ENCODE measurements at regions not wholly inside any gene's neighbourhood (a gene's known extent, or its start where the extent isn't known, plus 50 kb on each side); places are given as distances from the start of the nearest gene placed in this dataset.

DNA sequence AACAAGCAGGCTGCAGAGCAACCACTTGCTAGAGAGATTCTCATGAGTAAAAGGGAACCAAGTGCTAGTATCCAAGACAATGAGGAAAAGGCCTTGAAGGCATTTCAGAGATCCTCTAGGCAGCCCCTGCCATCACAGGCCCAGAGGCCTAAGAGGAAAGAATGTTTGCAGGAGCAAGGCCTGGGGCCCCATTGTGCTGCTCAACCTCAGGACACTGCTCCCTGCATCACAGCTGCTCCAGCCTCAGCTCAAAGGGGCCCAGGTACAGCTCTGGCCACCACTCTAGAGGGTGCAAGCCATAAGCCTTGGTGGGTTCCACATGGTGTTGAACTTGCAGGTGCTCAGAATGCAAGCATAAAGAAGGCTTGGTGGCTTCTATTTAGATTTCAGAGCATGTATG is 243.0 kb upstream of the RPL38 start:
- no peak for DNase-seq

GRCh38 chr17:73962308-73962707 is 241.2 kb upstream of the RPL38 start:
- DNase-seq = no peak

DNA sequence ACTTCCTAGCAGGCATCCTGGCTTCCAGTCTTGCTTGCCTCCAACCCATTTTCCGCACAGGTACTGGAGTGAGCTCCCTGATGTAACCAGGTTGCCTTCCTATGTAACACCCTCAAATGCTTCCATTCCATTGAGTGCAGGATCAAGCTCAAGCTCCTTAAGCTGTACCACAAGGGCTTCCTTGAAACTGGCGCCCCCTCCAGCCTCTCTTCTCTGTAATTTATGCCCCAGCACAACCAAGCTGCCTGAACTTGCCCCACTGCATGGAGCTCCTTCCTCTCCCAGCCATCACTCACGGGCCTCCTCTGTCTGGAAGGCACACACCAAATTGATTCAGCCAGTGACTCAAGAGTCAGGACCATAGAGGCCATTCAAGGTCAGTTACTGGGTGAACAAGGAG is 234.8 kb upstream of the RPL38 start:
- DNase-seq = no peak

- DNase-seq = no peak
These were observed 233.5 kb upstream of the RPL38 start for GRCh38 chr17:73969956-73970355.

DNA sequence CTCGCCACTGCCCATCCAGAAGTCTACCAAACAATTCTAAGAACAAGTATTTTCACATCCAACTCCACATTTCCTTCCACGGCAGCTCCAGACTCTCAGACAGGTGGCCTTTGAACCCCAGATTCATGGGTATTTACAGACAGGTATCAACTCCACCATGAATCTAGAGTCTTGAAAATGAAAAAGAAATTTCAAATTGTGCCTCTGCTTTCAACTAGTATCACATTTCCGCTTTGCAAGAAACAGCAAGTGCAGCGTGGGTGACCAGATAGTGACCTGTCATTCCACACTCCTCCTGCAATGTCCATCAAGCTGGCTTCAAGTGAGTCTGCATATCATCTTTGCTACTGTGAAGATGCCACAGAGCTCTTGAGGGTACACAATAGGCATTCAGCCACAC is 232.4 kb upstream of the RPL38 start:
- no peak for DNase-seq

DNA sequence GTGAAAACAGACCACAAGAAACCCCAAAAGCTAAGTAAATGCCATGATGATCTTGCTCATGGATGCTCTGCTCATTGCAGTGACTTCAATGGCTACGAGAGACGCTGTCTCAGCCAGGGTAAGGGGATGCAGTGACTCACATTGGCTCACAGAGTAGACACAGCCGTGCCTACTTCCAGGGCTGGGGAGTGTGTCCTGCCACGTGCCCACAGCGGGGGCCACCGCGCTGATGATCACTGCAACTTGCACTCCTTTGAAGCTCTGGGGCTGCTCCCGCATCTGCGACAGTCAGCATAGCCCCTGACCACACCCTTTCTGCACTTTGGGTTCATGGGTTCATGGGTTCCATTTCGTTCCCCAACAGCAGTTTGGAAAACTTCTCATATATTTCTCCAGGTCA is 231.4 kb upstream of the RPL38 start:
- DNase-seq = no peak

GRCh38 chr17:73972901-73973300 is 230.6 kb upstream of the RPL38 start:
- no peak for DNase-seq

GRCh38 chr17:73973586-73974409 is 229.7 kb upstream of the RPL38 start:
- peak; percentile 54 for DNase-seq

- no peak for DNase-seq
These were observed 228.9 kb upstream of the RPL38 start for GRCh38 chr17:73974536-73974935.

DNA sequence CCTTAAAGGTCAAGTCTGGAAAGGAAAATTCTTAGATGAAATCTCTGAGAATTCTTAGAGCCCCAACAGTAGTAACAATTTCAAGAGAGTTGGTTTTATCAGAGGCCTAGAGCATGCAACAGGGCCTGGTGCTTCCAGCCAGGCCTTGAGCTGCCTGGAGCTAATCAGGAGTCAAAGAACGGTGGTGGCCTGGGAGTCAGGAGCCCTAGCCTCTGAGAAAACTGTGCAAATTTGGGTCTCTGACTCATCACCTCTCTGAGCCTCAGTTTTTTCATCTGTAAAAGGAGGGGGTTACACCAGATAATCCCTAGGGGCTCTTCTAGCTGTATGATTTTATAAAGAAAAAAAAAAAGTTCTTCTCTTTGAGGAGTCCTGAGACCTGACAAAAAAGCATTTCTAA is 227.3 kb upstream of the RPL38 start:
- DNase-seq = no peak

DNA sequence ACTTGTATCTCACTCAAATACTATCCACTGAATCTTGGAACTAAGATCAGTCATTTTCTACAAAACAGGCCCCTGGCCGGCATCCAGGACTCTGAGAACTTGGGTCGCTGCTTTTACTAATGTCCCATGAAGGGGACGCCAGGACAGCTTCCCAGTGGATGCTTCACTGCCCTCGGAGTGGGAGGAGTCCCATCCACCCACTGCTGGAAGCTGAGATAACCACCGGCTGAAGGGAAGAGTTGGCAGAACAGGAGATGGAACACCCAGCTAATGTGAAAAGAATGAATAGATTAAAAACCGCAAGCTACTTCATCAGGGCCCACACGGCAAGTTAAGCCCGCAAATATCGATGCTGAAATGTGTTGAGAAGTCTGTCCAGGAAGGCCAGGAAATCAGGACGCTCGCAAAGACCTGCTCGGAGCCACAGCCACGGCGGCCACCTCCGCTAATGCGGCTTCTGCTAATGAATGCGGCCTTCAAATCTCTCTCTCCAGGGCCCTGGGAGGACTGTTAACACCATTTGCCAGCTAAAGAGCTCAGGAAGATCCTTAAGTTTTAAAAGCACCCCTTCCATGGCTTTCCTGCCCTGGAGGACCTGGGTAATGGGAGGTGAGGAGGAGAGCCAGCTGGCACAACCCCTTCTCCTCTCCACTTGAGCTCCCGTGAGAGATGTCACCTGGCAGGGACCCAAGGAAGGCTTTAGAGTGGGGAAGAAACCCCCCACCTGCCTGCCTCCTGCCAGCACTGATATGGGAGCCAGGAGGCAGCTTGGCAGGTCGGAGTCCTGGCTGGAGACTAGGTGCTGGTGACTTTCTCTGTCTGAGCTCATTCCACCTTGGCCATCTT is 226.6 kb upstream of the RPL38 start:
- no peak for DNase-seq

- DNase-seq = no peak
These were observed 223.0 kb upstream of the RPL38 start for GRCh38 chr17:73980517-73980916.

DNA sequence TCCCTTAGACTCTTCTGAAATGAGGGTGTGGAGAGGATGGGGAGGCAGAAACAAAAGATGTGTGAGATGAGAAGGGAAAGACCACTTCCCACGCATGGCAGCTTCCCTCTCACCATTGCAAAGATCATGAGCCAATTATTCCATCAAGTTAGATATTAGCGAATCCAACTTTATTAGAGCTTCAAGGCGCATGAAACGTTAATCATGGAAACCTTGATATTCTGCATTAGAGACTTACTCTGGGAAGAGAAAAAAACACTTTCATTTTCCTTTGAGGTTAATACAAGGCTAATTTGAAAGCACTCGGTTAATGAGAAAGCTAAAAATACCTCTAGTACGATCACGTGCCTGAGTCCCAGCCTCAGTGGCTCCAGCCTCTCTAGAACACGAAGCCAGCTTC is 220.6 kb upstream of the RPL38 start:
- no peak for DNase-seq

GRCh38 chr17:73983621-73984400 is 219.7 kb upstream of the RPL38 start:
- DNase-seq = no peak

GRCh38 chr17:73984941-73985340 is 218.5 kb upstream of the RPL38 start:
- no peak for DNase-seq

DNA sequence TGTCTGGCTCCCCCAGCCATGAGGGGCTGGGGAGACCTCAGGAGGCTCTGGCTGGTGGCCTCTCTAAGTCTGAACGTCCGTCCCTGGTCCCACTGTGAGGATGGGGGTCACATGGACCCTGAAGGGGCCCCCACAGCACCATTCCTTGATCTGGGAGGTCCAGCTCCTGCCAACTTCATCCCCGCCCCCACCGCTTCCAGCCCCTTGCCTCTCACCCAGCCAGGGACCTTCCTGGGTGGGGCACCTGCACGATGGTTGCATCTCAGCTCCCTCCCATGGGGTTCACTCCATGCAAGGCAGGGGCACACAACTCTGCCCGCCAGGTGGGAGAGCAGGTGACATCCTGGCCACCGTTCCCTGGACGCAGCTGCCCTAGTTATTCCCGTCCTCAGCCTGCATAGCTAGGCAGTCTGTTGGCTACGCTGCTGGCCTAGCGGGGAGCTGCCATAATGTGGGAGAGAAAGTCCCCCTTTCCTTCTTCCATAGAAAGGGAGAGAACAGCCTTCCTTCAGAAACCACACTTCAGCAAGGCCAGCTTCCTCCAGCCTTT is 217.9 kb upstream of the RPL38 start:
- DNase-seq = no peak

GRCh38 chr17:73986641-73987177 is 216.8 kb upstream of the RPL38 start:
- no peak for DNase-seq

DNA sequence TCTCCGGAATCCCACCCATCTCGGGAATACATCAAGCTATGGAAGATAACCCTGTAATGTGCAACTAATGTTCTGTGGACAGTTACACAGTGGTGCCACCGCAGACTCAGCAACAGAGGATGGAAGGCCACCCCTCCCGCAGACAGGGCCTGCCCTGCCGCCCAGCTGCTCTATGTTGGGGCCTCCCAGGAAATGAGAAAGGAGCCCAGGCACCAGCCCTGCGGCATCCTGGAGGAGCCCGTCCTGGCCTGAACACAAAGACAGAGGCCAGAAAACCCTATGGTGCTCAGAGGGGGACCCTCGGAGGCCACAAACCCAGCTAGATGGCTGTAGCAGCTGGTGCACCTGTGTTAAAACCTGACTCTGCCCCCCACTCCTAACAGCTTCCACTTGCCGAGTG is 216.1 kb upstream of the RPL38 start:
- DNase-seq = no peak

- no peak for DNase-seq
These were observed 215.5 kb upstream of the RPL38 start for GRCh38 chr17:73987845-73988509.

DNA sequence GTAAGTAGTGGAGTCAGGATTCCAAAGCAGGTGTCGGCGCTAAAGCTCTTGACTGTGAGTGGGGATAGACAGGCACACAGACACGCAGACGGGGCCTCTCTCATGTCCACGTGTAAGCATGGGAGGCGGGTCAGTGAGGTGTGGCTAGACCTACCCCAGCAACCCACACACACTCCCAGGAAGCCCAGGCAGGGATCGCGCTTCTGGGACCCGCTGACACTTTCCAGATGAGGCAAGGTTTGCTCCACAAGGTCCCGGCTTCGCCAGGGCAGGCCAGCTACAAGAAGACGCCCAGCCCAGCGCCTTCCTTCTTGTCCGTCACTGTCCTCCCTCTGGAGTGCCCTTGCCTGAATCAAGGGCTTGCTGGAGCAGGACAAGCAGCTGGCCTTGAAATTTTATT is 213.8 kb upstream of the RPL38 start:
- no peak for DNase-seq

DNA sequence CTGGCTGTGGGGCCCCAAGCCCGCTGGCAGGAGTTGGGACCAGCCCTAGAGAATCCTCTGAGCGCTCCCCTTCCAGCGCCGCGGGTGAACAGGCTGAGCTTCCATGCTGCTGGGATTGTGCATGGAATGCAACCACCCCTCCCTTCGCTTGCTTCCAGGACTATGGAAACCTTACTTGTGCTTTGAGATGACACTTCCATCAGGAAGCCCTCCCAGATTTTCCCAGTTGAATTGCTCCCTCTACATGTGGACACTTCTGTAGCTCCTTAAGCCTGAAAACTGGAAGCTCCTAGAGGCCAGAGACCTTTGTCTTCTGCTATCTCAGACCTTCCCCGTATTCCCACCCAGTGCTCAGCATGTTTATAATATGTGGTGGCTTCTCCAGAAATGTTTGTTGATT is 213.2 kb upstream of the RPL38 start:
- no peak for DNase-seq

GRCh38 chr17:73991260-73991659 is 212.2 kb upstream of the RPL38 start:
- no peak for DNase-seq
